GM21737 (cell line): ENCODE measurements at regions not wholly inside any gene's neighbourhood (a gene's known extent, or its start where the extent isn't known, plus 50 kb on each side); places are given as distances from the start of the nearest gene placed in this dataset.
"Not testable (repeated sequence)": the region's sequence is repeated elsewhere in the genome, so short reads cannot be mapped to it uniquely, and the experiment has no call there.

Source experiments
- ATAC-seq: cut with Tn5 transposase; IDR thresholded peaks from one replicate; pipeline ENCODE4 v1.9.1; 2021; ENCODE audit warnings: mild to moderate bottlenecking, moderate library complexity; ENCODE audit not compliant: unreplicated experiment

DNA sequence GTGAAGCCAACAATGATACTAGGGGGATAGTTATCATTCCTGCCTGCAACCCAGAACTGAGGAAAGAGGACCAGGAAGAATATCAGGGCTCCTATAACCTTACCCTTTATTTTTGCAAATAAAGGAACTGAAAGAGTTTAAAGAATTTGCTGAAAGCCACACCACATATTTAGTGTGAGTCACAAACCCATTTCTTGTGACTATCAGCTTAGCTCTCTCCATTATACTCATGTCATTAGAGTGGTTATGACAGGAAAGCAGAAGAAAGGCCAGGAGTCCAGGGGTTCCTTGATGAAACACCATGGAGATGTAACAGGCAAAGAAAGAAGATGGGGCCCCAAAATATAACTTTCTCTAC, 141.1 kb upstream of the SAMSN1 start:
- ATAC-seq = peak; percentile 60

DNA sequence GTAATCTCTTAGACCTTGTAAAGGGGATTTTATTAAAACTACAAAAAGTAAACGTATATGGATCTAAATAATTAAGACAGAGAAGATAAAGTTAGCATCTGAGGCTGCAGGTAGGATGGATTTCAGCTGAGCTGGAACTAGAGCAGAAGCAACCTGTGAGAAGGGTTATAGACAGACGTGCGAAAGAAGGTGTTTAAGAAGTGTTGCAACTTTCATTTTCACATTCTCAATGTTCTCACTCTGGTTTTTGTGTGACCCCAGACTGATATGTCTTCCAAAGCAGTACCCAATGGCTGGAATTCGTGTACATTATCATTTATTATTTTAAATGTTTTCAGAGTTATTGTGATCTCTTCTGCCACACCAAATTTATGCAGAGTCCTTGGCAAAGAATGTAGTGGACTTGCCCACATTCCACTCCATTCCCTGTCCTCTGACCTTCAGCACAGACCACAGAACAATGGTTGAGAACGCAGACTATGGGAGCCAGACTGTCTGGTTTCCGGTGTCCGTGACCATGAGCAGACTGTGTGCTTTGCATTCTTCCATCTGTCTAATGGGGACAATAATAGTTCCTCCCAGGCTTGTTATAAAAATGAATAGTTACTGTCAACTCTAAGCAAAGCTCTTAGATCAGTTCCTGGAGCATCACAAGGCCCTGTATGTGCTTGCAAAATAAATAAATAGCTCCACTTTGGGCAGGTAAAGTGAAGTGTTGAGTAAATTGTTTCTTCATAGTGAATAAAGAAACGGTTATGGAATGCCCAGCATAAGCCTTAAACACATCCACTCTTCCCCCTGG, 140.6 kb upstream of the SAMSN1 start:
- peak; percentile 53 for ATAC-seq

DNA sequence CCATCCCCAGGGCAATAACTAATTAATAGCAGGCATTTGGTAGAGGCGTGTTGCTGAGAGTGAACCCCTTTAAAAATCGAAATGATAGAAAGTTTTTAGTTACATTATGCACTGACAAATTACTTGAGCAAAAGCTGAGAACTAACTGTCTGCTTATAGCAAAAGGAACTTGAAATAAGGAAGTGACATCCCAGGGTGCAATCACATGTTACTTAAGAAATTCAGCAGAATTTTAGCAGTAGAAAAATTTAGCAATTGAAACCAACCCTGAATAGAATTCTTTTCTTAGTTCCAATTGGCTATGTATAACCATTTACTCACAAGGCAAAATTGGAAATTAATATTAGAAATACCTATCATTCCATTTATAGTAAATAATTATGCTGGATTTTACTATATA, 139.5 kb upstream of the SAMSN1 start:
- ATAC-seq = no peak

DNA sequence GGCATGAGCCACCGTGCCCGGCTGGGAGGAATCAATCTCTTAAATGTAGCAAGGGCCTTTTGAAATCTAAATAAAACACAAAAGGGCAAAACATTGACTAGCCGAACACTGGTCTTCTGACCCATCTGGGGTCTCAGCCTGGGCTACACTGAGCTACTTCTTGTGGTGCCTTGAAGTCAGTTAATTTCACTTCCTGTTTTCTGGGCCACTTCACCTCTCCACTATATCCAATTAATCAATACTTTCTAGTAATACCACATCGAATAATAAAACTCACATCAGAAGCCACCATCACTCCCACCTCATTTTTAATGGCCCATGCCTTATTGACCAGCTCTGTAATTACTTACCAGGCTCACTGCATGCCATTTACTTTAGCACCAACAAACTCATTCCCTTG, 138.0 kb upstream of the SAMSN1 start:
- ATAC-seq = no peak

DNA sequence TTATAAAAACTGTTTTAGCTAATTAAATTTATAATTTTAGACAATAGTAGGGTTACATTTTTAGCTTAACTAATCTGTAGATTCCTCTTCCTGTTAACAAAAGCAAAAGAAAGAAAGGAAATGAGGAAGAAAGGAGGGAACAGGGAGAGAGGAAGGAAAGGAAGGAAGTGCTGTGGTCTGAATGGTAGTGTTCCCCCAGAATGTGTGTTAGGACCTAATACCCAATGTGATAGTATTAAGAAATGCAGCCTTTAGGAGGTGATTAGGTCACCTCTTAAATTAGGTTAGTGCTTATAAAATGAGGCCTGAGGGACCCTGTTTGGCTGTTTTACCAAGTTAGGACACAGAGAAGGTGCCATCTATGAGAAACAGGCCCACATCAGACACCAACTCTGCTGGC, 136.9 kb upstream of the SAMSN1 start:
- ATAC-seq = no peak

DNA sequence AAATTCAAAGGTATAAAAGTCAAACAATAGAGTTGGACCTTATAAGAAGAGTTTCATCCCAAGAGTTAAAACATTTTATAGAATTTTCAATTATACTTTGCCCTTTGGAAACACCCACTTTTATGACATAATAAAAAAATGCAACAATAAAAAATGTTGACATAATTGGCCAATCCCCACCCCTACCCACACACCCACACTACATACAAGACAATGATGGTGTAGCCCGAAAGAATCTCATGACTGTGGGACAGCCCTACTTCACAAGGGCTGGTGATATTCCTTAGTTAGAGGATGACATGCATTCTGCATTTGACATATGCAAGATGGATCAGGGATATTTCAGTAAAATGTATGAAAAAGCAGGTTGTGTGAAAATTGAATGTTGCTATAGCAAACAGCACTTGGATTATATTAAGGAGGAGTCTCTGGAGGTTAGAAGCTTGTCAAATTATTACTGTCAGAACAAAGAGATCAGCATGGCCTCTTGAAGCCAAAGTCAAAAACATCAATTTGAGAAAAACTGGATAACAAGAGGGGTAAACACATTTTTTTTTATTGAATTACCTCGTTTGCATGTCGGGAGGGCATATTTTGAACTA, 133.0 kb upstream of the SAMSN1 start:
- no peak for ATAC-seq

DNA sequence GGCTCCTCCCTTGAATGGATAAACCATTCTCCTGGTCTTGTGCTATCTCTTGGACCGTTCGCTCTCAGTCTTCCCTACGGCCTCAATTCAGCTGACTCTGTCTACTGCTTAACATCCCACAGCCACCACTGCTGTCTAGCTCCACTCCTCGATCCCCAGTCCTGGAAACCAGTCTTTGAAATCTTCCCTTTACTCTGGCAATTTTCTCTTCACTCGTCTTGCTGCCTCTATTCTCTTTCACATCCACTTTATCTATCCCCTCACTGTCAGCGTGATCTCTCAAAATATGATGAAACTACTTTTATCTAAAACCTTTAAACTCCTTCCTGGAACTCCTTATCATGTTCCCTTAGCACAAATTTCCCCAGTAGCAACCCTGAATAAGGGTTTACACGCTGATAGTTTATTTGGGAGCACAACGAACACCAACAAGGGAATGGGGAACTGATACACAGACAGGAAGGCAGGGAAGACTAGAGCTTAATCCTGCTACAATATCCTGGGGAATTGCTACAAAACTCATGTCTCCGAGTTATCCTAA, 131.6 kb upstream of the SAMSN1 start:
- ATAC-seq = no peak

DNA sequence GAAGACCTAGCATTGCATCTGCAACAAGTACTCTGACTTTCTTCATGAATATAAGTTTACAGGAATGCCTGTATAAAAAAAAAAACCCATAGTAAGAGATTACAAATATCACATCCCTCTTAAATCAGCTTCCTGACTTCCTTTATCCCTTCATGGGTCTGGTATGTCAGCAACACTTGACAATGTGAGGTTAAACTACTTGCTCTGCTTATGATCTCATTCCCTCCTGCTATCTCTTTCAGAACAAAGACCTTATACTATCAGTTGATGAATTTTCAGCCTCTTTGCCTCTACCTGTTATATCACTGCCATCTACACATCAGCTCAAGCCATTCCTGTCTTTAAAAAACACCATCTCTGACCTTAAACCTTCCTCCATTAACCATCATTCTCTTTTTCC, 130.9 kb upstream of the SAMSN1 start:
- ATAC-seq = no peak

DNA sequence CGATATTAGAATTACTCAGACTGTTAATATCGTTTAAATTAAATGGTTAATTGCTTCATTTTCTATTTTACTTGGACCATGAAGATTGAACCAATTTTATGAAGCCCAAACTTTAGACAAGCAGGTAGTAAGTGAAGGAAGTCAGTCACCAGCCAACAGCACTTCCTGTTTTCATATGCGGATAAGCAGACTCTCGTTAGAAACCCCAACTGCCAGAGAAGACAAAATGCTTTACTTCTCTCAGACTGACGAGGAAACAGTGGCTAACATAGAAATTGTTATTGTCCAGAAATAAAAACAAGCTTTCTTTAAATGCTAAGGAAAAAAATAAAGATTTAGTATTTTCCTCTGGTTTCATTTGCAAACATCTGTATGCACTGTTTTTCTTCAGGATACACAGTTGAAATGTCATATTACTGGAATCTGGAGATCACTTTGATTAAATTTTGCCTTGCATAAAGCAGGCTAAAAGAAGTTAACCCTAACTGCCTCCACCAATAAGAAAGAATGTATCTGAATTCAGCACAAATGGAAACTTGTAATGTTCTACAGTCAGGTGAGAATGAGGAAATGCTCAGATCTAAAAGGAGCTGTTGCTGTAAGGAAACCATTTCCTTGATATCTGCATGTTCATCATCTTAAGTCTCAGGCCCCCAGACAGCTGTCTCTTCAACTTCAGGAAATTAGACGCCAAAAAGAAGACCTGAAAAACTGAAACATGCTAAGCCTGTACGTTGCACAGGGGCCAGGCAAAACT, 129.8 kb upstream of the SAMSN1 start:
- ATAC-seq = no peak

DNA sequence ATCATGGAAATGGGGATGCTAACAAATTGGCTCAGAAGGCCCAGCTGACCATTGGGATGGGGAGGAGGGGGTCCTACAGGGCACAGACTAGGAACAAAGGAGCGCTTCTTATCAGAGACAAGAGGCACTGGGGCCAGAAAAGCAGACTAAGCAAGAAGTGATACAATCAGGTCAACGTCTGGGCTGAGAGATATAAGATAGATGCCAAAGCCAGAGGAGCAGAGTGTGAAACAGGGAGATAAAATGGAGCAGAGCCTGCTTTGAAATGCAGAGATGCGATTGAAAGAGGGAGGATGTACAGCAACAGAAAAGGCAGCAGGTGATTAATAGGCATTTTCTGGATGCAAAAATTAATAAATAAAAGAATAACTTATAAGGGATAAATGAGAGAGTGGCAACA, 127.5 kb upstream of the SAMSN1 start:
- ATAC-seq = no peak

DNA sequence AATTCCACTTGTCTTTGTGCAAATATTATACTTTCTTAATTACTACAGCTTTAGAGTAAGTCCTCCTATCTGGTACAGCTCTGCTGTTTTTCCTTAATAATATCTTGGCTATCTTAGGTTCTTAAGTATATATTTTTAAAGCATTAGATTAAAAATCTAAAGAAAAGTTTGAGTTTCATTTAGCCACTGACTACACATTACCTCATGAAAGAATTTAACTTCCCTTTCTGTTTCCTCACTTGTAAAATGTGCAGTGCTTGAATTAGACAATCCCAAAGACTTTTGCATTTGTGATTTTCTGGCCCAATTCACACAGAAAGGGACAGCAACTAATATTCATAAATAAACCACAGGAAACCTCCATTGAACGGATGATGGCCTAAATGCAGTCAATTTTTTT, 126.4 kb upstream of the SAMSN1 start:
- no peak for ATAC-seq

DNA sequence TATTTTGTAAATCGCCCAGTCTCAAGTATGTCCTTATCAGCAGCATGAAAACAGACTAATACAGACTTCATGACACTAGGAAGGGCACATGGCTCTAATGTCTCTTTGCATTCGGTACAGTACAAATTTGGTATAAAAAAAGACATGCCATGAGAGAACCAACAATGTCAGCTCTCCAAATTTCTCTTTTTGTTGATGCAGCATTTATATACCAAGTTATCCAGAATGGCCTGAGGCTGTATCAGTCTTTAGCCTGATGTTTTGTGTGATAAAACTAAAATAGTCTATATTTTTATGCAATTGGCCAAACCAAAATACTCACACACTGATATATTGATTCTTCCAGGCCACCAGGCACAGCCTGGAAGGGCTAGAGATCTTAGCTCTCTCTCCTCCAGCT, 124.3 kb upstream of the SAMSN1 start:
- ATAC-seq = no peak

DNA sequence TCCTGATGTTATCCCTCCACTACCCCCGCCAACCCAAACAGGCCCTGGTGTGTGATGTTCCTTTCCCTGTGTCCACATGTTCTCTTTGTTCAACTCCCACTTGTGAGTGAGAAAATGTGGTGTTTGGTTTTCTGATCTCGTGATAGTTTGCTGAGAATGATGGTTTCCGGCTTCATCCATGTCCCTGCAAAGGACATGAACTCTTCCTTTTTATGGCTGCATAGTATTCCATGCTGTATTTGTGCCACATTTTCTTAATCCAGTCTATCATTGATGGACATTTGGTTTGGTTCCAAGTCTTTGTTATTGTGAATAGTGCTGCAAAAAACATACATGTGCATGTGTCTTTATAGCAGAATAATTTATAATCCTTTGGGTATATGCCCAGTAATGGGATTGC, 123.0 kb upstream of the SAMSN1 start:
- ATAC-seq = not testable (repeated sequence)

DNA sequence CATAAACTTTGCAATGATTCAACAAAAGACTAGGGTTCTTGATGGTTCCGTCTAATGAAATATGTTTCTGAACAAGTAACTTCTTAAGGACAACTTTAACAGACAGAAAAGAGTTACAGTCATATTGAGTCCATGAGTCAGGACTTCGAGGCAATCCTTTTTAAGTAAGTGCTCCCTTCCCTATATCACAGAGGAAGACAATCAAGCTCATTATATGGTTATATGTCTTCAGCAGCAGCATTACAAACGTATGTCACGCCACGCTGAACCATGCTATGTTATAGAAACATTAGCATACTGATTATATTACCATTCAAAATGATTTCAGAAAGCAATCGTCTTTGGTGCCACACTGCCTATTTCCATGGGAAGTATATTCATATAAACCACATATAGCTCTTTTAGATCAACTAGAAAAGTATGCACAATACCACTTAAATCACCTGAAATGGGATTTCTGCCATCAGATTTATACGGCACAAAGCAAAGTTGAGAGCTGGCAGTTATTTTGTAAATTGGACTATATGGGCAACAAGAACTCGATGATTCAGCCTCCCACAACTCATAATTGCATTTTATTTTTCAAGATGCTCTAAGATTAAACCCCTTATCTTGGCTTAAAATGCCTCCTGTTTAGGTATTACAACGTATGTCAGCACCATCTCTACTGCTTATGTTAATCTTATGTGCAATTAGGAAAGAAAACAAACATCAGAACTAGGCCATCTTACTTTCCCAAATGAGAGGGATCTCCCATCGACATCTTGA, 111.3 kb upstream of the SAMSN1 start:
- no peak for ATAC-seq

DNA sequence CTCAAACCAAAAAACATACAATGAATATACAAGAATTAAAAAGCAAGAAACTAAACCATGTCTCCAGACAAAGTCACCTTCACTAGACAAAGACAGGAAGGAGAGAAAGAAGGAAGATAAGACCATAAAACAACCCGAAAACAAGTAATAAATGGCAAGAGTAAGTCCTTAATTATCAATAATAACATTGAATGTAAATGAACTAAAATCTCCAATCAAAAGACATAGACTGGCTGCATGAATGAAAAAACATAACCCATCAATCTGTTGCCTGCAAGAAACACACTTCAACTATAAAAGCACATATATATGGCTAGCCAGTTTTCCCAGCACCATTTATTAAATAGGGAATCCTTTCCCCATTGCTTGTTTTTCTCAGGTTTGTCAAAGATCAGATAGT, 100.8 kb upstream of the SAMSN1 start:
- ATAC-seq = no peak

DNA sequence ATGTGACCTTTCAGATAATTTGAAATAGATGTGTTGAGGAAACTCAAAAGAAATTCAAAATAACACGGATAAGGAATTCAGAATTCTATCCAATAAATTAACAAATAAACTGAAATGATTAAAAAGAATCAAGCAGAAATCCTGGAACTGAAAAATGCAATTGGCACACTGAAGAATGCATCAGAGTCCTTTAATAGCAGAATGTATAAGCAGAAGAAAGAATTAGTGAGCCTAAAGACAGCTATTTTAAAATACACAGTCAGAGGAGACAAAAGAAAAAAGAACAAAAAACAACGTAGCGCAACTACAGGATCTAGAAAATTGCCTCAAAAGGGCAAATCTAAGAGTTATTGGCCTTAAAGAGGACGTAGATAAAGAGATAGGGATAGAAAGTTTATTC, 99.6 kb upstream of the SAMSN1 start:
- no peak for ATAC-seq

DNA sequence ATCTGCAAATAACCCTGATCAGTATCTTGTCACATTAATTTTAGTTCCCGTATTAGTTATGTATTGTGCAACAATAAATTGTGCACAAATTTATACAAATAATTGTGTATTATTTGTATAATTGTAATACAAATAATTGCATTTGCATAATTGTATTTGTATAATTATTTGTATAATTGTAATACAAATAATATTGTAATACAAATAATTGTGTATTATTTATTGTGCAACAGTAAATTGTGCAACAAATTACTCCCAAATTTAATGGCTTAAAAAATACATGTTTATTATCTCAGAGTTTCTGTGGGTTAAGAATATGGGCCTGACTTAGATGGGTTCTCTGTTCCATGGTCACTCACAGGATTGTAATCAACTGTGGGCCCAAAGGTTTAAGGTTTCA, 86.2 kb upstream of the SAMSN1 start:
- no peak for ATAC-seq

DNA sequence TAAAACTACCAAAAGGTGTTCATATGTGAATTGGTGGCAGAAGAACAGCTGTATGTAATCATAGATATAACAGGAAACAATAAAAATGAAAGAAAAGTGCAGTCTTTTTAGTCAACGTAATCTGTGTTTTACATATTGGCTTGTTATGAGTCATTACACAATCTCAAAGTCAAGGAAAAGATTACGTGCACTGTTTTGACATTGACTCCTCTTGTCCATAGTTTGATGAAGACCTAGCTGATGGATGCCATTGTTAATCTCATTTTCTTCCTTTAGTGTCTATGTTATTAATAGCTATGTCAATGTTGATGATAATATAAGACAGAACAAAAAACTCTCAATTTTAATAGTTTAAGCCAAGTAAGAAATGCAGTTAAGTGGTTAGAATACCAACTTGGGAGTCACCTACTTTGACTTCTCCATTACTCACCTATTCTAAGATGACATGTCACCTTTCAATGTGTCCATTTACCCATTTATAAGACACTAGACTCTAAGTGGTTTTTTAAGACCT, 84.5 kb upstream of the SAMSN1 start:
- ATAC-seq = no peak

DNA sequence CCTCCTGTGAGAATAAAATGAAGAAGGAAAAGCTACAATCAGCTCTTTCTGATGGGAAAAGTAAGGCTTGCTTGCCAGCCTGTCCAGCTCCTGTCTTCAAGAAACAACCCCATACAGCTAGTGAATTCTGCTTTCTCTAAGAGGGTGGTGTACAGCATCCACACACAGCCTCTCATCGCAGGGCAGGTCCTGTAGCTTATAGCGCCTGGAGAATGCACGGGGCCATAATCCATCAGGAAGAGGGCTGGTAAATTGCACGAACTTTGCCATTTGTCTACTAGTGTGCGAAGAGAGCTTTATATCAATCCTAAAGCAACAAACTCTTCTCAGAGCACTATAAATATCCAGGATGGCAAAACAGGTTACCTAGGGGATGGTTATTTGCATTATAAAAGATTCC, 83.3 kb upstream of the SAMSN1 start:
- ATAC-seq = no peak

DNA sequence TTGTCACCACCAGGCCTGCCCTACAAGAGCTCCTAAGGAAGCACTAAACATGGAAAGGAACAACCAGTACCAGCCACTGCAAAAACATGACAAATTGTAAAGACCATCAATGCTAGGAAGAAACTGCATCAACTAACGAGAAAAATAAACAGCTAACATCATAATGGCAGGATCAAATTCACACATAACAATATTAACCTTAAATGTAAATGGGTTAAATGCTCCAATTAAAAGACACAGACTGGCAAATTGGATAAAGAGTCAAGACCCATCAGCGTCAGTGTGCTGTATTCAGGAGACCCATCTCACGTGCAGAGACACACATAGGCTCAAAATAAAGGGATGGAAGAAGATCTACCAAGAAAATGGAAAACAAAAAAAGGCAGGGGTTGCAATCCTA, 77.0 kb upstream of the SAMSN1 start:
- not testable (repeated sequence) for ATAC-seq

DNA sequence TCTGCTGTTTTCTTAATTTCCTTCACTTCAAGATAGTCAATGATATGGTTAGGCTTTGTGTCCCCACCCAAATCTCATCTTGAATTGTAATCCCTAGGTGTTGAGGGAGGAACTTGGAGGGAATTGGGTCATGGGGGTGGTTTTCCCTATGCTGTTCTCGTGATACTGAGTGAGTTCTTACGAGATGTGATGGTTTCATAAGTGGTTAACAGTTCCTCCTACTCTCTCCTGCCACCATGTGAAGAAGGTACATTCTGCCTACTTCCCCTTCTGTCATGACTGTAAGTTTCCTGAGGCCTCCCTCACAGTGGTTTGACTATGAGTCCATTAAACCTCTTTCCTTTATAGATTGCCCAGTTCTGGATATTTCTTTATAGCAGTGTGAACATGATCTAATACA, 74.0 kb upstream of the SAMSN1 start:
- ATAC-seq = no peak
